ENCODE measurements at regions not wholly inside any gene's neighbourhood (a gene's known extent, or its start where the extent isn't known, plus 50 kb on each side); places are given as distances from the start of the nearest gene placed in this dataset.

DNA sequence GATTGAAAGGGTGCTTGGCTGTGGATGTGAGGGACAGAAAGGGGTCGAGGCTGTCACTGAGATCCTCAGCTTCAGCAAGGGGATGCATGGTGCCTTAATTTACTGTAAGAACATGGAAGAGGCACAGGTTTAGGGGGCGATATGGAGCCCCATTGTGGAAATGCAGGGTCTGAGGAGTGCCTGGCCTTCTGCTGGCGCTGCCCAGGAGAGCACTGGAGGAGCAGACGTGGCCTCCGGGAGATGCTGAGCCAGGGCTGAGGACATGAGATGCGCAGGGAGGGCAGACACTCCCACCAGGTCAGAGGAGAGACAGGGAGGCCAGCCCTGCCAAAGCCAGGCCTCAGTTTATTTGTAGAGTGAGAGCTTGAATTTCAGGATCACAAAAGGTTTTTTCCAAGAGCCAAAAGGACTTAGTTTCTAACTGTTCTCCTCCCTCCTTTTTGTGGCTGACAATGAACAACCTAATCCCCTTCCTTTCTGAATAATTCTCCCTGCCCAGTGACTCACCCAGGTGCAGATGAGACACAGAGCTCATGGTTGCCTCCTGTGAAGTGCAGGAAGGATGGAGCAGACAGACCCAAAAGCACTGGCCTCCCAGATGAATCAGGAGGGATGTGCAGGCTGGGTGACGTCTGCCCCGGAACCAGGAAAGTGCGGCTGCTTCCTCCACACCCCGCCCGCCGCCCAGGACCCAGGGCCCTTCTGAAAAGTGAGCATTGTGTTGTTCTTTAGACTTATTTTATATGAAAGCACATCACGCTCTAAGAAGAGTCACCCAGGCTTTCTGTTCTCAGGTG is 73.0 kb upstream of the TMPRSS2 start:
- TF ChIP-seq, protein P1, sequence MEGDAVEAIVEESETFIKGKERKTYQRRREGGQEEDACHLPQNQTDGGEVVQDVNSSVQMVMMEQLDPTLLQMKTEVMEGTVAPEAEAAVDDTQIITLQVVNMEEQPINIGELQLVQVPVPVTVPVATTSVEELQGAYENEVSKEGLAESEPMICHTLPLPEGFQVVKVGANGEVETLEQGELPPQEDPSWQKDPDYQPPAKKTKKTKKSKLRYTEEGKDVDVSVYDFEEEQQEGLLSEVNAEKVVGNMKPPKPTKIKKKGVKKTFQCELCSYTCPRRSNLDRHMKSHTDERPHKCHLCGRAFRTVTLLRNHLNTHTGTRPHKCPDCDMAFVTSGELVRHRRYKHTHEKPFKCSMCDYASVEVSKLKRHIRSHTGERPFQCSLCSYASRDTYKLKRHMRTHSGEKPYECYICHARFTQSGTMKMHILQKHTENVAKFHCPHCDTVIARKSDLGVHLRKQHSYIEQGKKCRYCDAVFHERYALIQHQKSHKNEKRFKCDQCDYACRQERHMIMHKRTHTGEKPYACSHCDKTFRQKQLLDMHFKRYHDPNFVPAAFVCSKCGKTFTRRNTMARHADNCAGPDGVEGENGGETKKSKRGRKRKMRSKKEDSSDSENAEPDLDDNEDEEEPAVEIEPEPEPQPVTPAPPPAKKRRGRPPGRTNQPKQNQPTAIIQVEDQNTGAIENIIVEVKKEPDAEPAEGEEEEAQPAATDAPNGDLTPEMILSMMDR (IDR thresholded peaks at IDR 0.05; ENCODE audit: extremely low read depth, low read depth, low read length): no peak
- H3K4me1 ChIP-seq (ENCODE audit: insufficient read depth, low read length): no peaks in the 10 kb centered on the region
- no peak overlapping the region for H2AFZ ChIP-seq (ENCODE audit: low read length)
- H3K27me3 ChIP-seq (ENCODE audit: insufficient read depth, low read length): peaks cover 4% of the 10 kb centered on the region
- no peaks in the 10 kb centered on the region for H3K79me2 ChIP-seq (ENCODE audit: insufficient read depth, low read length)
- H3K27ac ChIP-seq (ENCODE audit: low read depth, low read length): no peak overlapping the region
- H3K4me2 ChIP-seq (ENCODE audit: insufficient read depth, low read length): no peak overlapping the region
- DNase-seq (ENCODE audit: insufficient read length, low spot score, missing footprints): no peak
- H4K20me1 ChIP-seq (ENCODE audit: insufficient read depth, low read length): no peaks in the 10 kb centered on the region
- no peaks in the 10 kb centered on the region for H3K36me3 ChIP-seq (ENCODE audit: insufficient read depth, low read length)
- H3K9me3 ChIP-seq (ENCODE audit: low read depth, low read length): peaks cover 3% of the 10 kb centered on the region
- H3K4me3 ChIP-seq (ENCODE audit: insufficient read depth, low read length): no peak overlapping the region

DNA sequence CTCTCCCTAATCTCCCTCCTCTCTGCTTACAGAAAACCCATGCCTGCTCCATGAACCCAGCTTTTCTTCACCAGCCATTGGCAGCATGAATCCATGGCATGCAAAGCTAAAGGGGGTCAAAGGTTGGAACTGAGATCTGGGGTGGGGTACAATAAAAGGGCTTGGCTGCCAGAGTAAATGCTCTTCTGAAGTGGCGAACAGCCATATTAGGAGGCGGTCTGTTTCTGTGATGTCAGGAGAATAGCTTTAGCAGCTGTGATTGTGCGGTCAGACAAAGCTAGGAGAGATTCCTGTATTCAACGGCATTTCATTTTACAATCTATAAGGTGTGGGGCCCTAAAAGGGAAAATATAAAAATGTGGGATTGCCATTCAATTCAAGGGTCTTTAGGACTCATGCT is 71.7 kb upstream of the TMPRSS2 start:
- no peaks in the 10 kb centered on the region for H3K79me2 ChIP-seq (ENCODE audit: insufficient read depth, low read length)
- TF ChIP-seq, protein P1 (IDR thresholded peaks at IDR 0.05; ENCODE audit: extremely low read depth, low read depth, low read length): no peak
- H3K9me3 ChIP-seq (ENCODE audit: low read depth, low read length): peaks cover 3% of the 10 kb centered on the region
- no peak overlapping the region for H2AFZ ChIP-seq (ENCODE audit: low read length)
- no peak for DNase-seq (ENCODE audit: insufficient read length, low spot score, missing footprints)
- no peak overlapping the region for H3K4me3 ChIP-seq (ENCODE audit: insufficient read depth, low read length)
- H3K27me3 ChIP-seq (ENCODE audit: insufficient read depth, low read length): peaks cover 4% of the 10 kb centered on the region
- no peak overlapping the region for H3K4me2 ChIP-seq (ENCODE audit: insufficient read depth, low read length)
- no peak overlapping the region for H3K27ac ChIP-seq (ENCODE audit: low read depth, low read length)
- no peaks in the 10 kb centered on the region for H3K36me3 ChIP-seq (ENCODE audit: insufficient read depth, low read length)
- H3K4me1 ChIP-seq (ENCODE audit: insufficient read depth, low read length): no peaks in the 10 kb centered on the region
- H4K20me1 ChIP-seq (ENCODE audit: insufficient read depth, low read length): no peaks in the 10 kb centered on the region

DNA sequence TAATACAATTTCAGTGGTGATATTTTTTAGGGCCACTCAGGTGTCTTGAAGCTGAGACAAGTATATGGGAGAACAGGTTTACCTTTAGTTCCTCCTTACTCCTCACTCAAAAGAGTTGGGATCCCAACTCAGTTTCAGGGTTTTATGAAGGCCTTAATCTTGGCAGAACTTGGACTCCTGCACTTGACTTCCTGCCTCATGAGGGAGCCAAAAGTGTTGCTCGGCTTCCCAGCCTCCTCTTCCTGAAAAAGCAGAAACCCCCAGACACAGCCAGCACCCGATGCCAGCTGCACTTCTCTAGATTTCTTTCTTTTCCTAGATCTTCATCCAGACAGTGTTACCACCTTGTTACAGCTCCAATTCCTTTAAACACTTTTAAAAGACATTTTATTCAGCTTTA is 70.8 kb upstream of the TMPRSS2 start:
- Histone ChIP-seq H4K20me1 (ENCODE audit: insufficient read depth, low read length) (no peaks in the 10 kb centered on the region), H3K4me3 (ENCODE audit: insufficient read depth, low read length) (no peak overlapping the region), H3K27ac (ENCODE audit: low read depth, low read length) (no peak overlapping the region), H3K9me3 (ENCODE audit: low read depth, low read length) (peaks cover 3% of the 10 kb centered on the region), H3K36me3 (ENCODE audit: insufficient read depth, low read length) (no peaks in the 10 kb centered on the region), H3K4me1 (ENCODE audit: insufficient read depth, low read length) (no peaks in the 10 kb centered on the region), H3K4me2 (ENCODE audit: insufficient read depth, low read length) (no peak overlapping the region), H3K79me2 (ENCODE audit: insufficient read depth, low read length) (no peaks in the 10 kb centered on the region), H3K27me3 (ENCODE audit: insufficient read depth, low read length) (peaks cover 4% of the 10 kb centered on the region), H2AFZ (ENCODE audit: low read length) (no peak overlapping the region)
- TF ChIP-seq, protein P1 (IDR thresholded peaks at IDR 0.05; ENCODE audit: extremely low read depth, low read depth, low read length): no peak
- no peak for DNase-seq (ENCODE audit: insufficient read length, low spot score, missing footprints)

DNA sequence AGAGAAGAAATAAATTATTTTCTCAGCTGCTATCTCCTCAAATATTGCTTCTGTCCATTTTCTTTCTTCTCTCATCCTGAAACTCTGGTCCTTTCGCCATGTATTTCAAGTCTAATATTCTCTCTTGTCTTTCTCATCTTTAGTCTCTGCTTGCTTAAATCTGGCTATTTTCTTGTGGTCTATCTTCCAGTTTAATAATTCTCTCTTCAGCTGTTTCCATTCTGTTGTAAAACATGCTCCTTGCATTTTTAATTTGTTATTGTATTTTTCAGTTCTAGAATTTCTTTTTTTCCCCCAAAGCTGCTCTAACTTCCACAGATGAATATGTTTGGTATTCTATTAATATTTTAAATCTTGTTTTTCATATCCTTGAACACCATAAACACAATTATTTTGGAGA is 70.1 kb upstream of the TMPRSS2 start:
- Histone ChIP-seq H3K4me1 (ENCODE audit: insufficient read depth, low read length) (no peaks in the 10 kb centered on the region), H3K36me3 (ENCODE audit: insufficient read depth, low read length) (no peaks in the 10 kb centered on the region), H3K4me2 (ENCODE audit: insufficient read depth, low read length) (no peak overlapping the region), H4K20me1 (ENCODE audit: insufficient read depth, low read length) (no peaks in the 10 kb centered on the region), H3K9me3 (ENCODE audit: low read depth, low read length) (peaks cover 3% of the 10 kb centered on the region), H2AFZ (ENCODE audit: low read length) (no peak overlapping the region), H3K27ac (ENCODE audit: low read depth, low read length) (no peak overlapping the region), H3K4me3 (ENCODE audit: insufficient read depth, low read length) (no peak overlapping the region), H3K79me2 (ENCODE audit: insufficient read depth, low read length) (no peaks in the 10 kb centered on the region), H3K27me3 (ENCODE audit: insufficient read depth, low read length) (peaks cover 4% of the 10 kb centered on the region)
- DNase-seq (ENCODE audit: insufficient read length, low spot score, missing footprints): no peak
- TF ChIP-seq, protein P1 (IDR thresholded peaks at IDR 0.05; ENCODE audit: extremely low read depth, low read depth, low read length): no peak
